ENCODE measurements at regions not wholly inside any gene's neighbourhood (a gene's known extent, or its start where the extent isn't known, plus 50 kb on each side); places are given as distances from the start of the nearest gene placed in this dataset.

DNA sequence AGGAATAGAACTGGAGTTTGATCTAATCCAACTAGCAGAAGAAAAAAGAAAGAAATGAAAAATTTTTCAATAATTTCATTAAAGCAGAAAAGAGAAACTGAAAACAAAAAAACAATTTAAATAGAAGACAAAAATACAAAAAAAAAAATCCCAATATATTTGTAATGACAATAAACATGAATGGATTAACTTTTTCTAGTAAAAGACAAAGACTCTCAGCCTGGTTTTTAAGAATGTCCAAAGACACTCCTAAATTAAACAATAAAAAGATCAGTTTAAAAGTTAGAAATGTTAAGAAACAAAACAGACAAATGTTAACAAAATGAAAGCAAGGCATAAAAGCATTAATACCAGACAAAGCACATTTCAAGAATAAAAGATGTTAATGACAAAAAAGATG lies 50.3 kb upstream of the ME3 start:
- TF ChIP-seq, protein P1, sequence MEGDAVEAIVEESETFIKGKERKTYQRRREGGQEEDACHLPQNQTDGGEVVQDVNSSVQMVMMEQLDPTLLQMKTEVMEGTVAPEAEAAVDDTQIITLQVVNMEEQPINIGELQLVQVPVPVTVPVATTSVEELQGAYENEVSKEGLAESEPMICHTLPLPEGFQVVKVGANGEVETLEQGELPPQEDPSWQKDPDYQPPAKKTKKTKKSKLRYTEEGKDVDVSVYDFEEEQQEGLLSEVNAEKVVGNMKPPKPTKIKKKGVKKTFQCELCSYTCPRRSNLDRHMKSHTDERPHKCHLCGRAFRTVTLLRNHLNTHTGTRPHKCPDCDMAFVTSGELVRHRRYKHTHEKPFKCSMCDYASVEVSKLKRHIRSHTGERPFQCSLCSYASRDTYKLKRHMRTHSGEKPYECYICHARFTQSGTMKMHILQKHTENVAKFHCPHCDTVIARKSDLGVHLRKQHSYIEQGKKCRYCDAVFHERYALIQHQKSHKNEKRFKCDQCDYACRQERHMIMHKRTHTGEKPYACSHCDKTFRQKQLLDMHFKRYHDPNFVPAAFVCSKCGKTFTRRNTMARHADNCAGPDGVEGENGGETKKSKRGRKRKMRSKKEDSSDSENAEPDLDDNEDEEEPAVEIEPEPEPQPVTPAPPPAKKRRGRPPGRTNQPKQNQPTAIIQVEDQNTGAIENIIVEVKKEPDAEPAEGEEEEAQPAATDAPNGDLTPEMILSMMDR (IDR thresholded peaks at IDR 0.05), result no peak
- no peak for TF ChIP-seq POLR2A (IDR thresholded peaks at IDR 0.05)
- no peak for TF ChIP-seq POLR2AphosphoS5 (IDR thresholded peaks at IDR 0.05)

Measured in breast epithelium (tissue), 3 donors.